NOMO-1 treated with dmso at 0.1 percent for 144 hours (cell line): ENCODE measurements at regions not wholly inside any gene's neighbourhood (a gene's known extent, or its start where the extent isn't known, plus 50 kb on each side); places are given as distances from the start of the nearest gene placed in this dataset.

ENCODE experiments used
- DNase-seq: peaks from one replicate; lab custom pipeline; 2025; ENCODE audit not compliant: unreplicated experiment; lab: John Stamatoyannopoulos, UW

DNA sequence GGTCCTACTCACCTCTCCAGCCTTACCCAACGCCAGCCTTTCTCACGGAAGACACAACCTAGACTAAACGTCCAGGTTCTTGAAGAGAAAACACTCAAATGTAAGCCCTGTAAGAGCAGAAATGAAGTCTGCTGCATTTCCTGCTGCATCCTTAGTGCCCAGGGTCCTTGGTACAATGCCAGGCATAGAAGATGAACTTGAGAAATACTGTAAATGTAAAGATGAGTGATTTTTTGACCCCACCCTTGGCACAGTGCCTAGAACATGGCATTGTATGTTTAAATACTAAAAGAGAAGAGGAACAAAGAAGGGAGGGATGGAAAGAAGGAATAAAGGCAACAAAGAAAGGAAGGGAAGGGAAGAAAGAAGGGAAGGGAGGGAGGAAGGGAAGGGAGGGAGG lies 514.6 kb downstream of the MED13L start:
- DNase-seq: no peak

- DNase-seq: no peak
These were observed 515.7 kb downstream of the MED13L start for GRCh38 chr12:115761784-115762183.

DNA sequence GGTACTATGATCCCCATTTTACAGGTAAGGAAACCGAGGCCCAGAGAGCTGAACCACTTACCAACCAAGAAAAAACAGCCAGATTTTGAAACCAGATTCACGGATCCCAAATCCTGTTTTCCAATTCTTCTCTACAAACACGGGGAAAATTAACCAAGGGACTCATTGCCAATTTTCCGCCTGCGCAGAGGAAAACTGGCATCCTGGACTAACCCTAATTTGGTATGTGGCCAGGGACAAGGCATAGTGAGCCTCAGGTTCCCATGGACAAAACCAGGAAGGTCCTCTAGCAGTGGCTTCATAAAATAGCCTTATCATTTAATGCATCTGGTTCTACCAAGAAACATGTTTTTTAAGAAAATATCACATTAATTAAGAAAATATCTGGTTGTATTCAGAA lies 517.3 kb downstream of the MED13L start:
- no peak for DNase-seq

GRCh38 chr12:115758877-115759620 lies 518.4 kb downstream of the MED13L start:
- DNase-seq: no peak

DNA sequence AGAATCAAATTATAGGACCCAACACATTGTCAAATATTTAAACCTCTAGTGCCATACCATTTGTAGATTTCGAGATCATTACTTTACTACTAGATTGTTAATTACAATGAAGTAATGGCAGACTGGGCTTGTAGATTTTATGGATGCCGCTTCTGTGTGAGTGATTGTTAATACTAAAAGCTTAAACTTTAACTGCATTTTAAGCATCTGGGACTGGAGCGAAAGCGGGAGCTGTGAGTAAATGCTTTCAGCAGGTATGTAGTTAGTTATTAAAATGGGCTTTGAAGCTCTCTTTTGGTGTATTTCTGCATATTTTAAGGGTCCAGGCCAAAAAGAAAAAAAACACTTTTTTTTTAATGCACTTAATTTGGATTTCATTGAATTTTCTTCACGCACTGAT lies 519.3 kb downstream of the MED13L start:
- no peak for DNase-seq

DNA sequence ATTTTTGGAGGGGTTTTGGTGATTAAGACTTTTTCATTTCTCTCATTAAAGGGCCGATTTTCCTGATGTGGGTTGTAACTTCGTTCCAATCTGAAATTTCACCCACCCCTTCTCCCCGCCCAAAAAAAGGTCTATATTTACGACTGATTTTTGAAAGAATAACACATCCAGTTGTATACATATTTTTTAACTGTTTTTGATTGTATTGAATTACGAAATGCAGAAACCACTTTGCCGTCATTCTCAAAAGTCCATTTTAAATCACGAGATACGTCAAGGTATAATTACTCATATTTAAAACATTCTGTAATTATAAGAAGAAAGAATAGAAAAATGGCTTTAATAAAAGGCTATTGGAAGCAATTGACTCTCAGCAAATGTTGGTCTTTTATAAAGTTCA lies 520.7 kb downstream of the MED13L start:
- no peak for DNase-seq

GRCh38 chr12:115756271-115756670 lies 521.2 kb downstream of the MED13L start:
- DNase-seq: no peak

GRCh38 chr12:115755725-115756085 lies 521.8 kb downstream of the MED13L start:
- no peak for DNase-seq

DNA sequence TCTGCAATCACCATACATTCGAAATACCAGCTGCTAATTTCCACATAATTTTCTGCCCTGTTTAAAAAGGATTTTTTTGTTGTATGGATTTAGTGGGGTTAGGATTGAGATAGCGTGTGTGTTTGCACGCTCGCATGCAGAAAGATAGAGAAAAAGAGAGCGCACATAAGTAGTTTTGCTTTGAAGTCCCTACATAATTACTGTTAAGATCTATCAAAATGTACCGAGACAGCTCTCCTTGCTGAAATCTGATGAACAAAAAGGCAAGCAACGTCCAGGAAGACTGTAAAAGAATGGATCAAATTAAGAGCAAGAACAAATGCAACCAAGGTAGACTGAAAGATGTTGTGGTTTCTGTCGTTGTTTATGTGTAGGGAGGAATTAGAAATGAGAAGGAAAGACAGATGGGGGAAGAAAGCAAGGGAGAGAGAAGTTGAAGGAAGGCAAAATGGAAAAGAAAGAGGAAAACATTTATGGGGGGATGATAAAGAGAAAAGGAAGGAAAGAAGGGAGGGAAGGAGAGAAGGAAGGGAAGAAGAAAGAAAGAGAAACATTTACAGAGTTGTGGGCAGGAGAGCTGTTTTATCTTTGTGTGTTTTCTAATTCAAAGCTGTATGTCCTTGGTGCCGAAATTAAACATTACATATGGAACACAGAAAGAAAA lies 522.3 kb downstream of the MED13L start:
- DNase-seq: no peak

DNA sequence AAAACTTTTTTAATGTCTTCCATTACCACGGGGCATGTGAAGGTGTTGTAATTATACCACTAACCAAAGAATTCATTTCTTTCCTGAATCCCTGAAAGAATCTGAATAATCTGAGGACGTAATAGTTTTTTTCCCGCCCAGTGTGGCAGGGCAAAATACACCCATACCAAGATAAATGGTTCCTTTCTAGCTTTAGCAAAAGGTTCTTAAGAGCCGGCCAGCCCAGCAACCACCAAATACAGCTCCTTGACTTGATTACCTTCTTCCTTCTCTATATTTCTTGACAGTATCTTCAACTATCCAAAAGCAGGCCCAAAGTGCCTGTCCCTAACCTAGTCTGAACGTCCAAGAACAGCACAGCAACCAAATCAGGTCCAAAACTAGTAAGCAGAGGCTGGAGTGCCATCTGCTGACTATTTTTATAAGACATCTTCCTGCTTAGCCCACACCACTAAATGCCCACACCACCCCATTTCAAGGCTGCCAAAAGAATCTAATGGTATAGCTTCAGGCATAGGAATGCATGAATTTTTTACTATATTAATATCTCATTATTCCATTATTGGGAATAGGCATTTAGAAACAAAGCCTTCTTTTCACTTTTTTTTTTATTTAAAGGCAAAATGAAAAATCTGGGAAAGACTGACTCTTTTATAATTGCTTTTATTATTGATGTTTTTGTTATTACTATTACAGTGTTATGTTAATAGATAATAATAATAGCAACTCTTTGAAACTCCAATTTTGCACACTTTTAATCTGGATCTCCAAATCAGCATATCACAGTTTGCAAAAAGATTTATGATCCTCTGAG lies 524.4 kb downstream of the MED13L start:
- no peak for DNase-seq

DNA sequence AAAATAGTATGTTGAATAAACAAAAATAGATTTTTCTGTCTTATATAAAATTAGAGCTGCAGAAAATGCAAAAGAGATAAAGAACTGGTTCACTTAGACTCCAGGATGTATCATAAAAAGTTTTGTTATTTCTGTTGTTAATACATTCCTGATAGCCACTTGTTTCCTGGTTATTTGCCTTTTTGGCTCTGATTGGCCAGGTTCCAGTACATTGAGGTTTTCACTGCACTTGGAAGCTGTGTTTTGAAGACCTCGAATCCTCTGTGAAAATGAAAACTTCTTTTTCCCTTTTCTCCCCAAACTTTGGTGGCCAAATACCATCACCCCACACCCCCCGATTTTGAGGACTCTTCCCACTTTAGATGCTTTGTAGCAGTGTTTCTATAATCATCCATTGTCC lies 525.3 kb downstream of the MED13L start:
- no peak for DNase-seq

- DNase-seq: no peak
These were observed 527.2 kb downstream of the MED13L start for GRCh38 chr12:115750340-115750739.

- DNase-seq: no peak
These were observed 528.2 kb downstream of the MED13L start for GRCh38 chr12:115749071-115749841.

DNA sequence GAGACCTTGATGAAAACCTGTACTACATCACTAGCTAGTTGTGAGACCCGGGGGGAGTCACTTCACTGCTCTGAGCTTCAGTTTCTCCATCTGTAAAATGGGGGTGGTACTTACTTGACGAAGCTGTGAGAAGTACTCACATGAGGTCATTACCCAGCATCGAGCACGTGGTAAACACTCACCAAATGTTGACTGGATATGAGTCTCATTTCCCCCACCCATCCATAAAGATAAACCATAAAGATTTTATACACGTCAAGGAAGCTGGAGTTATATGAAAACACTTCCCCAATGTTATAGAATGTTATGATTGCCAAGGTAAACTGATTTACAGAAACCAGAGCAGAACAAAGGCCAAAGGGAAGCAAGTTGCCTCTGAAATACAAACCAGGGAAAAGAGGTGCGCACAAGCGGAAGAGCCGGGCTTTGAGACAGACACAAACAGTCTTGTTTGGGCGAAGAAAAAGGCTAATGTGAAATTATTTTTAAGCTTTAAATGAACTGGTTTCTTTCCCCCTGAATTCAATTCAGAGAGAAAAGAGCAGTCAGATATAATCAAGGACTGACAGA lies 536.8 kb downstream of the MED13L start:
- DNase-seq: no peak

DNA sequence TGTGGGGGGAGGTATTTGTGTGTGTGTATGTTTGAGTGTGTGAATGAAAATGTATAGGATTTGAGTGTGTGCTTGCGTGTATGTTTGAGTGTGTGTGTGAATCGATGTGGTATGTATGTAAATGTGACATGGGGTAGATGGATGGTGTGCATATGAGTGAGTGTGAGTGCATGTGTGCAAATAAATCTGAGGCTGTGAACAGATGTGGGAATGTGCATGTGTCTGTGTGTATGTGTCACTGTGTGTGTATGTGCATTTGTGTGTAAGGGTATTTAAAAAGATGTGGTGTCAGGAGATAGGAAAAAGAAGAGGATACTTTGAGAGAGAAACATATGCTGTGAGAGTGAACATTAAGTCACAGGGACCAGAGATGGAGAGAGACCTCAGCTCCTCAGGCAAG lies 539.6 kb downstream of the MED13L start:
- DNase-seq: no peak

GRCh38 chr12:115736360-115736759 lies 541.1 kb downstream of the MED13L start:
- DNase-seq: no peak

GRCh38 chr12:115730975-115731541 lies 546.4 kb downstream of the MED13L start:
- no peak for DNase-seq

GRCh38 chr12:115726691-115727090 lies 550.8 kb downstream of the MED13L start:
- DNase-seq: no peak

GRCh38 chr12:115722181-115722580 lies 555.3 kb downstream of the MED13L start:
- DNase-seq: no peak

DNA sequence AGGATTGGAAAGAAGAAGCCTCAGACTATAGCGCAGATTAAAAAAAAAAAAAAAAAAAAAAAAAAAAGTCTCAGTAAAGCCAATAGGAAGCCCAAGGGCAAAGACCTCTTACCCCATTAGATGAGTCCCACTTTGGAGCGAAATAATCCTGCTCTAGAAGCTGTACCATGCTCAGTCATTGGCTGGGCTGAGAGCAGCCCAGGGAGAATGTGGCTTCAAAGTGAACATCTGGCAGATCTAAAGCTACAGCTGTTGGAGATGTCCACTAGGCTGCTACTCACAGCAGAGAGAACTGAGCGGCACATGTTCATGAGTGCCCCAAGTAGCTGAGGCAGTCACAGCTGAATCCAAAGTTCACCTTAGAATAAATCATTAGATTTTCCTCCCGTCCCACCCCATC lies 560.9 kb downstream of the MED13L start:
- no peak for DNase-seq

- no peak for DNase-seq
These were observed 564.8 kb downstream of the MED13L start for GRCh38 chr12:115712676-115713075.
